ENCODE measurements at regions not wholly inside any gene's neighbourhood (a gene's known extent, or its start where the extent isn't known, plus 50 kb on each side); places are given as distances from the start of the nearest gene placed in this dataset.

DNA sequence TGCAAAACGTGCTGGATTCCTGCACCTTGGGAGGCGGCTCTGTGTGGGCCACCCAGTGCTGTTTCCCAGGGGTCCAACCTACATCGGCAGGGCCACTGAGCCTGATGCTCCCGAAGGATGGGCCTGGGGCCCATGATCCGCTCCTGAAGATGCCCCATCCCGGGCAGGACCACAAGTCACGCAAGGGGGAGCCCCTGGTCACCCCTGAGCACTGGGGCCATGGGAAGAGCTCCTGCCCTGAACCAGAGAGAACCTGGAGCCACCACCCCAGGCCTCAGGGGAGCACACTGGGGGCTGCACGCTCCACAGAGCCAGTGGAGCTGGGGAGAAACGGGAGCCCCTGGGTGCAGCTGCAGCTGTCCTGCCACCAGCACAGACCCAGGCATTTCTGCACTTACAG is 124.6 kb upstream of the SFSWAP start:
- TF ChIP-seq, protein P1, sequence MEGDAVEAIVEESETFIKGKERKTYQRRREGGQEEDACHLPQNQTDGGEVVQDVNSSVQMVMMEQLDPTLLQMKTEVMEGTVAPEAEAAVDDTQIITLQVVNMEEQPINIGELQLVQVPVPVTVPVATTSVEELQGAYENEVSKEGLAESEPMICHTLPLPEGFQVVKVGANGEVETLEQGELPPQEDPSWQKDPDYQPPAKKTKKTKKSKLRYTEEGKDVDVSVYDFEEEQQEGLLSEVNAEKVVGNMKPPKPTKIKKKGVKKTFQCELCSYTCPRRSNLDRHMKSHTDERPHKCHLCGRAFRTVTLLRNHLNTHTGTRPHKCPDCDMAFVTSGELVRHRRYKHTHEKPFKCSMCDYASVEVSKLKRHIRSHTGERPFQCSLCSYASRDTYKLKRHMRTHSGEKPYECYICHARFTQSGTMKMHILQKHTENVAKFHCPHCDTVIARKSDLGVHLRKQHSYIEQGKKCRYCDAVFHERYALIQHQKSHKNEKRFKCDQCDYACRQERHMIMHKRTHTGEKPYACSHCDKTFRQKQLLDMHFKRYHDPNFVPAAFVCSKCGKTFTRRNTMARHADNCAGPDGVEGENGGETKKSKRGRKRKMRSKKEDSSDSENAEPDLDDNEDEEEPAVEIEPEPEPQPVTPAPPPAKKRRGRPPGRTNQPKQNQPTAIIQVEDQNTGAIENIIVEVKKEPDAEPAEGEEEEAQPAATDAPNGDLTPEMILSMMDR (IDR thresholded peaks at IDR 0.05), result no peak
- no peak for TF ChIP-seq POLR2A (IDR thresholded peaks at IDR 0.05)
